SK-N-SH (cell line): ENCODE measurements at regions not wholly inside any gene's neighbourhood (a gene's known extent, or its start where the extent isn't known, plus 50 kb on each side); places are given as distances from the start of the nearest gene placed in this dataset.

Experiments
- CTCF ChIA-PET: fragments of 300-600, 350-600 bp; formaldehyde crosslinking; extraction: SDS; loops from one replicate; lab custom pipeline; 2021; lab: Yijun Ruan, JAX
- POLR2A ChIA-PET: fragments of 350-600 bp; sonication (Branson Sonifier 250); formaldehyde crosslinking; extraction: SDS; loops from one replicate; lab custom pipeline; 2020; ENCODE audit warnings: antibody characterized with exemption, inconsistent platforms; lab: Yijun Ruan, JAX
- DNase-seq: peaks from one replicate; pipeline ENCODE4 v3.0.0; 2012
- H2AFZ ChIP-seq: fragments of 200-600 bp; sonication (generic); 2 replicates; pipeline ENCODE4 v1.8.1; 2016; ENCODE audit warnings: antibody characterized with exemption, mild to moderate bottlenecking, low read depth
- H3F3A ChIP-seq: fragments of 200-600 bp; sonication (generic); replicated peaks from 2 replicates; pipeline ENCODE3; 2016; ENCODE audit warnings: antibody characterized with exemption, mild to moderate bottlenecking; ENCODE audit not compliant: insufficient read depth
- H3K27ac ChIP-seq, 2 experiments: fragments of 200-500 bp in 1 of 2; fragments of 200-600 bp in 1 of 2; sonication (Bioruptor generic) in 1 of 2; sonication (generic), shearing (Covaris generic) in 1 of 2; 2 replicates each; pipeline versions ENCODE4 v1.5.1 to v1.6.1; 2014 to 2016; ENCODE audit warnings: low read depth in 2 of 2, inconsistent platforms in 1 of 2, low read length in 1 of 2, mild to moderate bottlenecking in 1 of 2, mixed read lengths in 1 of 2
- H3K27me3 ChIP-seq: fragments of 200-600 bp; sonication (generic), shearing (Covaris generic); 2 replicates; pipeline ENCODE4 v1.6.1; 2016; ENCODE audit warnings: mixed run types; ENCODE audit not compliant: insufficient read depth
- H3K36me3 ChIP-seq, 2 experiments: fragments of 200-500 bp in 1 of 2; fragments of 200-600 bp in 1 of 2; sonication (Bioruptor generic) in 1 of 2; sonication (generic) in 1 of 2; replicated peaks in 1 of 2; 2 replicates each; pipeline versions ENCODE3 to v1.5.1; 2014 to 2016; ENCODE audit warnings: low read length in 1 of 2, mild to moderate bottlenecking in 1 of 2; ENCODE audit not compliant: insufficient read depth in 2 of 2, control insufficient read depth in 1 of 2
- H3K4me1 ChIP-seq, 2 experiments: fragments of 200-500 bp in 1 of 2; fragments of 200-600 bp in 1 of 2; sonication (Bioruptor generic) in 1 of 2; sonication (generic), shearing (Covaris generic) in 1 of 2; 2 replicates each; pipeline versions ENCODE4 v1.5.1 to v1.6.1; 2014 to 2016; ENCODE audit warnings: low read depth in 1 of 2, low read length in 1 of 2, mixed run types in 1 of 2; ENCODE audit not compliant: insufficient read depth in 2 of 2, control insufficient read depth in 1 of 2
- H3K4me2 ChIP-seq: fragments of 200-600 bp; sonication (generic), shearing (Covaris generic); 2 replicates; pipeline ENCODE4 v1.6.1; 2017; ENCODE audit warnings: mixed run types
- H3K4me3 ChIP-seq, 2 experiments: fragments of 200-500 bp in 1 of 2; fragments of 200-600 bp in 1 of 2; sonication (Bioruptor generic) in 1 of 2; sonication (generic), shearing (Covaris generic) in 1 of 2; 2 replicates each; pipeline versions ENCODE4 v1.5.1 to v1.8.1; 2014 to 2016; ENCODE audit warnings: low read depth in 2 of 2, inconsistent platforms in 1 of 2, low read length in 1 of 2, mild to moderate bottlenecking in 1 of 2, mixed read lengths in 1 of 2, moderate library complexity in 1 of 2
- H3K79me2 ChIP-seq: fragments of 200-600 bp; sonication (generic); 2 replicates; pipeline ENCODE4 v1.8.1; 2017; ENCODE audit warnings: mild to moderate bottlenecking; ENCODE audit not compliant: insufficient read depth
- H3K9ac ChIP-seq: fragments of 200-600 bp; sonication (generic); 2 replicates; pipeline ENCODE4 v1.6.1; 2017; ENCODE audit warnings: mixed run types
- H3K9me2 ChIP-seq: fragments of 200-600 bp; sonication (generic); 2 replicates; pipeline ENCODE4 v1.6.1; 2017; ENCODE audit warnings: mixed run types
- H3K9me3 ChIP-seq: fragments of 200-600 bp; sonication (generic); 2 replicates; pipeline ENCODE4 v1.6.1; 2017; ENCODE audit warnings: mixed run types, mild to moderate bottlenecking, moderate library complexity
- H4K20me1 ChIP-seq: fragments of 200-600 bp; sonication (generic); 2 replicates; pipeline ENCODE4 v1.6.1; 2017; ENCODE audit warnings: mild to moderate bottlenecking, mixed run types; ENCODE audit not compliant: insufficient read depth
- CHD2 ChIP-seq: fragments of 150-350 bp; IDR thresholded peaks from 2 replicates; pipeline ENCODE4 v1.6.1; 2018; ENCODE audit warnings: low read length; ENCODE audit not compliant: partially characterized antibody
- EZH2phosphoT487 ChIP-seq: fragments of 200-600 bp; sonication (generic); IDR thresholded peaks from 2 replicates; pipeline ENCODE4 v1.6.1; 2017; ENCODE audit warnings: low read depth, mixed run types, mild to moderate bottlenecking, antibody characterized with exemption, moderate library complexity, borderline replicate concordance
- FOXJ3 ChIP-seq: sonication (generic); formaldehyde crosslinking; IDR thresholded peaks from 2 replicates; pipeline ENCODE4 v1.5.1; 2020; ENCODE audit warnings: mild to moderate bottlenecking, missing genetic modification reagents
- GATA2 ChIP-seq: sonication (generic); formaldehyde crosslinking; IDR thresholded peaks from 2 replicates; pipeline ENCODE4 v1.5.0; 2020; ENCODE audit warnings: mild to moderate bottlenecking, missing genetic modification reagents
- JUND ChIP-seq: IDR thresholded peaks from 2 replicates; pipeline ENCODE4 v1.4.0; 2012
- MXI1 ChIP-seq: IDR thresholded peaks from 2 replicates; pipeline ENCODE4 v1.6.1; 2012; ENCODE audit warnings: mild to moderate bottlenecking, low read depth, low read length, improper control_type of control experiment
- NRF1 ChIP-seq: IDR thresholded peaks from 2 replicates; pipeline ENCODE4 v1.6.1; 2012; ENCODE audit warnings: low read depth, mild to moderate bottlenecking, low read length
- RCOR1 ChIP-seq: fragments of 150-350 bp; IDR thresholded peaks from 2 replicates; pipeline ENCODE4 v1.6.1; 2017; ENCODE audit warnings: antibody characterized with exemption, low read length
- RXRA ChIP-seq: IDR thresholded peaks from 2 replicates; pipeline ENCODE4 v1.4.0; 2012; ENCODE audit warnings: low read depth, mild to moderate bottlenecking, borderline replicate concordance
- TAF1 ChIP-seq: IDR thresholded peaks from 2 replicates; pipeline ENCODE4 v1.6.1; 2012; ENCODE audit warnings: low read depth, mild to moderate bottlenecking, low read length, moderate library complexity, borderline replicate concordance
- TCF12 ChIP-seq: IDR thresholded peaks from 2 replicates; pipeline ENCODE4 v1.4.0; 2012
- YY1 ChIP-seq: IDR thresholded peaks from 2 replicates; pipeline ENCODE4 v1.4.0; 2012; ENCODE audit warnings: low read depth, mild to moderate bottlenecking
- WGBS: methylation state at CpG from one replicate; pipeline ENCODE4 v1.1.6; 2017; ENCODE audit warnings: low lambda C conversion rate; 5-methylcytosine and 5-hydroxymethylcytosine counted together
- TF ChIP-seq, protein P1 (sequence below): IDR thresholded peaks from 2 replicates; pipeline ENCODE4 v1.6.1; 2012; ENCODE audit warnings: mild to moderate bottlenecking, low read depth, low read length, moderate library complexity
- TF ChIP-seq, protein P2 (sequence below): IDR thresholded peaks from 2 replicates; pipeline ENCODE4 v1.4.0; 2012; ENCODE audit warnings: low read depth
- TF ChIP-seq, protein P3 (sequence below): IDR thresholded peaks from 2 replicates; pipeline ENCODE4; 2012

DNA sequence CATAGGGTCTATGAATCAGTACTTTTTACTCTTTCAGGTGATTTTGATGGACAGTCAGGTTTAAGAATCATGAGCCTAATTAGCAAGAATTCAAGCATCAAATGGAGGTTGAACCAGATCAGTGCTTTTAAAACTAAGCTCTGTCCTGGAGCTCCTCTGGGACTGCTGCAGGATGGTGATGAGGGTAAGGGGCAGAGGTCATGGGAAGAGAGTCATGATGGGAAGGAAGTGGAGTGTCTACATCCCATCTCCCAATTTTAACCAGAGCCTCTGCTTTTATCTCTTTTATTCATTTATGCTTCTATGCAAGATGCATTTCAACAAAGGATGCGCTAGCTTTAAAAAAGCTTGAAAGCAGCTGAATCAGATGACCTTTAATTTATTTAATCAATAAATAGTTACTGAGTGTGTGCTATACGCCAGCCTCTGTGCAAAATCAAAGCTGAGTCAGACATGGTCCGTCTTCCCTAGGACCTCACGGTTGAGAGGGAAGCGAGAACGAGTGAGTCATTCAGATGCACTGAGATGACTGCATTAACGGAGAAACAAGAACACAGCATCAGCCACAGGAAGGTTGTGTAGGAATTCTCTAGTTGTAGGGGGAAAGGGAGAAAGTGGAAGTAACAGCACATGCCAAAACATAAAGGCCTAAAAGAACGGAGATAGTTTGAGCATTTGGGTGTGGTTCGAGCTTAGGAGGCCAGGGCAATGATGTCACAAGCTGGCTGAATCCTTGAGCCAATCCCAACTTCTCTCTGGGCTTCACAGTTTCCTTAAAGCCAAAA, 441.6 kb upstream of the BRINP1 start:
- Histone ChIP-seq H3K36me3 (no peaks in the 10 kb centered on the region), H3K9ac (no peak overlapping the region), H3K9me2 (no peaks in the 10 kb centered on the region), H3K4me2 (no peak overlapping the region), H3K27ac (no peak overlapping the region), H3K4me1 (no peaks in the 10 kb centered on the region), H2AFZ (no peak overlapping the region), H3K9me3 (no peaks in the 10 kb centered on the region), H3K79me2 (no peaks in the 10 kb centered on the region), H3K4me3 (no peak overlapping the region), H3K27me3 (no peaks in the 10 kb centered on the region), H4K20me1 (no peaks in the 10 kb centered on the region), H3F3A (no peaks in the 10 kb centered on the region)
- TF ChIP-seq YY1 = no peak
- TF ChIP-seq, protein P1, sequence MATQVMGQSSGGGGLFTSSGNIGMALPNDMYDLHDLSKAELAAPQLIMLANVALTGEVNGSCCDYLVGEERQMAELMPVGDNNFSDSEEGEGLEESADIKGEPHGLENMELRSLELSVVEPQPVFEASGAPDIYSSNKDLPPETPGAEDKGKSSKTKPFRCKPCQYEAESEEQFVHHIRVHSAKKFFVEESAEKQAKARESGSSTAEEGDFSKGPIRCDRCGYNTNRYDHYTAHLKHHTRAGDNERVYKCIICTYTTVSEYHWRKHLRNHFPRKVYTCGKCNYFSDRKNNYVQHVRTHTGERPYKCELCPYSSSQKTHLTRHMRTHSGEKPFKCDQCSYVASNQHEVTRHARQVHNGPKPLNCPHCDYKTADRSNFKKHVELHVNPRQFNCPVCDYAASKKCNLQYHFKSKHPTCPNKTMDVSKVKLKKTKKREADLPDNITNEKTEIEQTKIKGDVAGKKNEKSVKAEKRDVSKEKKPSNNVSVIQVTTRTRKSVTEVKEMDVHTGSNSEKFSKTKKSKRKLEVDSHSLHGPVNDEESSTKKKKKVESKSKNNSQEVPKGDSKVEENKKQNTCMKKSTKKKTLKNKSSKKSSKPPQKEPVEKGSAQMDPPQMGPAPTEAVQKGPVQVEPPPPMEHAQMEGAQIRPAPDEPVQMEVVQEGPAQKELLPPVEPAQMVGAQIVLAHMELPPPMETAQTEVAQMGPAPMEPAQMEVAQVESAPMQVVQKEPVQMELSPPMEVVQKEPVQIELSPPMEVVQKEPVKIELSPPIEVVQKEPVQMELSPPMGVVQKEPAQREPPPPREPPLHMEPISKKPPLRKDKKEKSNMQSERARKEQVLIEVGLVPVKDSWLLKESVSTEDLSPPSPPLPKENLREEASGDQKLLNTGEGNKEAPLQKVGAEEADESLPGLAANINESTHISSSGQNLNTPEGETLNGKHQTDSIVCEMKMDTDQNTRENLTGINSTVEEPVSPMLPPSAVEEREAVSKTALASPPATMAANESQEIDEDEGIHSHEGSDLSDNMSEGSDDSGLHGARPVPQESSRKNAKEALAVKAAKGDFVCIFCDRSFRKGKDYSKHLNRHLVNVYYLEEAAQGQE = no peak
- no peak for TF ChIP-seq JUND
- TF ChIP-seq, protein P2, sequence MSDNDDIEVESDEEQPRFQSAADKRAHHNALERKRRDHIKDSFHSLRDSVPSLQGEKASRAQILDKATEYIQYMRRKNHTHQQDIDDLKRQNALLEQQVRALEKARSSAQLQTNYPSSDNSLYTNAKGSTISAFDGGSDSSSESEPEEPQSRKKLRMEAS = no peak
- TF ChIP-seq NRF1 = no peak
- TF ChIP-seq, protein P3, sequence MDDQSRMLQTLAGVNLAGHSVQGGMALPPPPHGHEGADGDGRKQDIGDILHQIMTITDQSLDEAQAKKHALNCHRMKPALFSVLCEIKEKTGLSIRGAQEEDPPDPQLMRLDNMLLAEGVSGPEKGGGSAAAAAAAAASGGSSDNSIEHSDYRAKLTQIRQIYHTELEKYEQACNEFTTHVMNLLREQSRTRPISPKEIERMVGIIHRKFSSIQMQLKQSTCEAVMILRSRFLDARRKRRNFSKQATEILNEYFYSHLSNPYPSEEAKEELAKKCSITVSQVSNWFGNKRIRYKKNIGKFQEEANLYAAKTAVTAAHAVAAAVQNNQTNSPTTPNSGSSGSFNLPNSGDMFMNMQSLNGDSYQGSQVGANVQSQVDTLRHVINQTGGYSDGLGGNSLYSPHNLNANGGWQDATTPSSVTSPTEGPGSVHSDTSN = no peak
- no peak for TF ChIP-seq EZH2phosphoT487
- DNase-seq = no peak
- ChIA-PET POLR2A (no interaction called here), CTCF (no interaction called here)
- WGBS = 19% methylated on average over 9 of the region's 9 CpGs

DNA sequence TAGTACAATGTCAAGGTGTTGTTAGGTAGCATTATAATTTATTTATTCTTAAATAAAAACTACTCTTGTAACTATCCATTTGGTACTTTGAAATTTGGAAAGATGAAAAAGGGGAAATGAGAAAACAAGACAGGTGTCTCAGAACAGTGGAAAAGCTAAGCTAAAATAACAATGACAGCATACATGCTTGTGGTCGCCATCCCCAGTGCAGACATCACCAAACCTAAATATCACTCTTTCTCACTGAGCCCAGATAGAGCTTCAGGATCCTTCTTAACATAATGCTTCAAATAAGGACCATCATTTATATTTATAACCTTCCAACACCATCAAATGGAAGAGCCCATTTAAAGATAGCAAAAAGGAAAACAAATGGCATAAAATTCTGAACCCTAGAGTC, 434.4 kb upstream of the BRINP1 start:
- CTCF ChIA-PET = no interaction called here
- WGBS = 4% methylated on average over 1 of the region's 1 CpG
- TF ChIP-seq CHD2 (no peak), MXI1 (no peak), FOXJ3 (CRISPR knock-in tag) (no peak), RXRA (no peak), GATA2 (no peak), TCF12 (no peak), RCOR1 (no peak), TAF1 (no peak), YY1 (no peak)
- TF ChIP-seq, protein P1 = no peak
- TF ChIP-seq, protein P2 = no peak
- TF ChIP-seq, all 33 proteins: peak for 0

More for the DNA sequence above, 434.4 kb upstream of the BRINP1 start:
- no peak overlapping the region for H3K27ac ChIP-seq
- no peaks in the 10 kb centered on the region for H3F3A ChIP-seq
- POLR2A ChIA-PET = no interaction called here
- no peak overlapping the region for H3K9ac ChIP-seq
- H3K36me3 ChIP-seq = no peaks in the 10 kb centered on the region
- H3K4me2 ChIP-seq = no peak overlapping the region
- H3K27me3 ChIP-seq = no peaks in the 10 kb centered on the region
- H3K9me3 ChIP-seq = peaks cover 4% of the 10 kb centered on the region; the same call in 1 of the 2 replicates
- no peak overlapping the region for H2AFZ ChIP-seq
- H3K4me1 ChIP-seq = no peaks in the 10 kb centered on the region
- no peak for DNase-seq
- no peaks in the 10 kb centered on the region for H3K9me2 ChIP-seq
- H3K4me3 ChIP-seq = no peak overlapping the region
- H4K20me1 ChIP-seq = no peaks in the 10 kb centered on the region
- no peaks in the 10 kb centered on the region for H3K79me2 ChIP-seq
